ENCODE measurements at regions not wholly inside any gene's neighbourhood (a gene's known extent, or its start where the extent isn't known, plus 50 kb on each side); places are given as distances from the start of the nearest gene placed in this dataset.

- TF ChIP-seq, protein P1, sequence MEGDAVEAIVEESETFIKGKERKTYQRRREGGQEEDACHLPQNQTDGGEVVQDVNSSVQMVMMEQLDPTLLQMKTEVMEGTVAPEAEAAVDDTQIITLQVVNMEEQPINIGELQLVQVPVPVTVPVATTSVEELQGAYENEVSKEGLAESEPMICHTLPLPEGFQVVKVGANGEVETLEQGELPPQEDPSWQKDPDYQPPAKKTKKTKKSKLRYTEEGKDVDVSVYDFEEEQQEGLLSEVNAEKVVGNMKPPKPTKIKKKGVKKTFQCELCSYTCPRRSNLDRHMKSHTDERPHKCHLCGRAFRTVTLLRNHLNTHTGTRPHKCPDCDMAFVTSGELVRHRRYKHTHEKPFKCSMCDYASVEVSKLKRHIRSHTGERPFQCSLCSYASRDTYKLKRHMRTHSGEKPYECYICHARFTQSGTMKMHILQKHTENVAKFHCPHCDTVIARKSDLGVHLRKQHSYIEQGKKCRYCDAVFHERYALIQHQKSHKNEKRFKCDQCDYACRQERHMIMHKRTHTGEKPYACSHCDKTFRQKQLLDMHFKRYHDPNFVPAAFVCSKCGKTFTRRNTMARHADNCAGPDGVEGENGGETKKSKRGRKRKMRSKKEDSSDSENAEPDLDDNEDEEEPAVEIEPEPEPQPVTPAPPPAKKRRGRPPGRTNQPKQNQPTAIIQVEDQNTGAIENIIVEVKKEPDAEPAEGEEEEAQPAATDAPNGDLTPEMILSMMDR (IDR thresholded peaks at IDR 0.05; ENCODE audit: poor library complexity, severe bottlenecking), result no peak
- no peak for TF ChIP-seq TAF1 (IDR thresholded peaks at IDR 0.05; ENCODE audit: low read depth)
- TF ChIP-seq EZH2 (IDR thresholded peaks at IDR 0.05; ENCODE audit: borderline replicate concordance, insufficient read depth, low read length, poor library complexity, severe bottlenecking), result no peak
- TF ChIP-seq MXI1 (conservative IDR thresholded peaks at IDR 0.05; ENCODE audit: poor library complexity, severe bottlenecking), result no peak
- no peak for TF ChIP-seq EP300 (conservative IDR thresholded peaks at IDR 0.05; ENCODE audit: poor library complexity, severe bottlenecking)
- TF ChIP-seq POLR2AphosphoS5 (IDR thresholded peaks at IDR 0.05), result no peak
- TF ChIP-seq RAD21 (conservative IDR thresholded peaks at IDR 0.05), result no peak
- TF ChIP-seq, protein P2, sequence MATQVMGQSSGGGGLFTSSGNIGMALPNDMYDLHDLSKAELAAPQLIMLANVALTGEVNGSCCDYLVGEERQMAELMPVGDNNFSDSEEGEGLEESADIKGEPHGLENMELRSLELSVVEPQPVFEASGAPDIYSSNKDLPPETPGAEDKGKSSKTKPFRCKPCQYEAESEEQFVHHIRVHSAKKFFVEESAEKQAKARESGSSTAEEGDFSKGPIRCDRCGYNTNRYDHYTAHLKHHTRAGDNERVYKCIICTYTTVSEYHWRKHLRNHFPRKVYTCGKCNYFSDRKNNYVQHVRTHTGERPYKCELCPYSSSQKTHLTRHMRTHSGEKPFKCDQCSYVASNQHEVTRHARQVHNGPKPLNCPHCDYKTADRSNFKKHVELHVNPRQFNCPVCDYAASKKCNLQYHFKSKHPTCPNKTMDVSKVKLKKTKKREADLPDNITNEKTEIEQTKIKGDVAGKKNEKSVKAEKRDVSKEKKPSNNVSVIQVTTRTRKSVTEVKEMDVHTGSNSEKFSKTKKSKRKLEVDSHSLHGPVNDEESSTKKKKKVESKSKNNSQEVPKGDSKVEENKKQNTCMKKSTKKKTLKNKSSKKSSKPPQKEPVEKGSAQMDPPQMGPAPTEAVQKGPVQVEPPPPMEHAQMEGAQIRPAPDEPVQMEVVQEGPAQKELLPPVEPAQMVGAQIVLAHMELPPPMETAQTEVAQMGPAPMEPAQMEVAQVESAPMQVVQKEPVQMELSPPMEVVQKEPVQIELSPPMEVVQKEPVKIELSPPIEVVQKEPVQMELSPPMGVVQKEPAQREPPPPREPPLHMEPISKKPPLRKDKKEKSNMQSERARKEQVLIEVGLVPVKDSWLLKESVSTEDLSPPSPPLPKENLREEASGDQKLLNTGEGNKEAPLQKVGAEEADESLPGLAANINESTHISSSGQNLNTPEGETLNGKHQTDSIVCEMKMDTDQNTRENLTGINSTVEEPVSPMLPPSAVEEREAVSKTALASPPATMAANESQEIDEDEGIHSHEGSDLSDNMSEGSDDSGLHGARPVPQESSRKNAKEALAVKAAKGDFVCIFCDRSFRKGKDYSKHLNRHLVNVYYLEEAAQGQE (IDR thresholded peaks at IDR 0.05; ENCODE audit: borderline replicate concordance), result no peak
- TF ChIP-seq SMC3 (conservative IDR thresholded peaks at IDR 0.05; ENCODE audit: poor library complexity), result no peak
Measured at GRCh38 chr14:76699939-76700590, 61.2 kb upstream of the VASH1 start.

All from neural cell (in vitro differentiated cells).